ENCODE measurements at regions not wholly inside any gene's neighbourhood (a gene's known extent, or its start where the extent isn't known, plus 50 kb on each side); places are given as distances from the start of the nearest gene placed in this dataset.

GRCh38 chr7:113694149-113694548 lies 224.7 kb downstream of the PPP1R3A start:
- no peak for DNase-seq (ENCODE audit: low spot score)
- Histone ChIP-seq H3K4me3 (no peak overlapping the region), H3K27ac (no peak overlapping the region)
- TF ChIP-seq CTCF (IDR thresholded peaks at IDR 0.05): no peak

- Histone ChIP-seq H3K4me3 (no peak overlapping the region), H3K27ac (no peak overlapping the region)
- no peak for TF ChIP-seq CTCF (IDR thresholded peaks at IDR 0.05)
- DNase-seq (ENCODE audit: low spot score): no peak
Measured at GRCh38 chr7:113684165-113684564, 234.6 kb downstream of the PPP1R3A start.

- TF ChIP-seq CTCF (IDR thresholded peaks at IDR 0.05): no peak
- no peak overlapping the region for H3K4me3 ChIP-seq
- no peak overlapping the region for H3K27ac ChIP-seq
- DNase-seq (ENCODE audit: low spot score): no peak
Measured at GRCh38 chr7:113677811-113678210, 241.0 kb downstream of the PPP1R3A start.

GRCh38 chr7:113664867-113665266 lies 253.9 kb downstream of the PPP1R3A start:
- Histone ChIP-seq H3K27ac (no peak overlapping the region), H3K4me3 (no peak overlapping the region)
- no peak for DNase-seq (ENCODE audit: low spot score)
- TF ChIP-seq CTCF (IDR thresholded peaks at IDR 0.05): no peak

GRCh38 chr7:113659416-113659815 lies 259.4 kb downstream of the PPP1R3A start:
- no peak overlapping the region for H3K27ac ChIP-seq
- no peak for TF ChIP-seq CTCF (IDR thresholded peaks at IDR 0.05)
- DNase-seq (ENCODE audit: low spot score): no peak
- no peak overlapping the region for H3K4me3 ChIP-seq

GRCh38 chr7:113657603-113658002 lies 261.2 kb downstream of the PPP1R3A start:
- no peak for TF ChIP-seq CTCF (IDR thresholded peaks at IDR 0.05)
- no peak overlapping the region for H3K27ac ChIP-seq

GRCh38 chr7:113652501-113652900 lies 266.3 kb downstream of the PPP1R3A start:
- H3K27ac ChIP-seq: no peak overlapping the region
- no peak for DNase-seq (ENCODE audit: low spot score)
- H3K4me3 ChIP-seq: no peak overlapping the region
- TF ChIP-seq CTCF (IDR thresholded peaks at IDR 0.05): no peak

More at GRCh38 chr7:113657603-113658002, 261.2 kb downstream of the PPP1R3A start:
- no peak for DNase-seq (ENCODE audit: low spot score)
- no peak overlapping the region for H3K4me3 ChIP-seq
